OCI-LY1 (cell line): ENCODE measurements at regions not wholly inside any gene's neighbourhood (a gene's known extent, or its start where the extent isn't known, plus 50 kb on each side); places are given as distances from the start of the nearest gene placed in this dataset.

Source experiments
- H2AFZ ChIP-seq: fragments of 200-600 bp; sonication (generic), shearing (Covaris generic); 2 replicates; pipeline ENCODE4 v1.6.0; 2014; ENCODE audit warnings: antibody characterized with exemption, mild to moderate bottlenecking, low read length
- H3F3A ChIP-seq: fragments of 200-600 bp; sonication (generic), shearing (Covaris generic); 2 replicates; pipeline ENCODE4 v1.6.0; 2014; ENCODE audit warnings: mild to moderate bottlenecking, antibody characterized with exemption, low read length, moderate library complexity; ENCODE audit not compliant: insufficient read depth
- H3K27ac ChIP-seq: fragments of 200-600 bp; sonication (generic); 2 replicates; pipeline ENCODE4 v1.5.1; 2014; ENCODE audit warnings: low read length, mixed run types, mild to moderate bottlenecking, low read depth; ENCODE audit not compliant: poor library complexity, severe bottlenecking
- H3K27me3 ChIP-seq: fragments of 200-600 bp; sonication (generic); 2 replicates; pipeline ENCODE4 v1.6.0; 2014; ENCODE audit warnings: antibody characterized with exemption, mild to moderate bottlenecking, low read length, moderate library complexity; ENCODE audit not compliant: insufficient read depth
- H3K36me3 ChIP-seq: fragments of 200-600 bp; sonication (generic); 2 replicates; pipeline ENCODE4 v1.6.1; 2014; ENCODE audit warnings: mild to moderate bottlenecking, antibody characterized with exemption, low read length, moderate library complexity, mixed read lengths; ENCODE audit not compliant: insufficient read depth
- H3K4me1 ChIP-seq: fragments of 200-600 bp; sonication (generic); 2 replicates; pipeline ENCODE4 v1.5.1; 2014; ENCODE audit warnings: mild to moderate bottlenecking, low read length, moderate library complexity; ENCODE audit not compliant: insufficient read depth, severe bottlenecking
- H3K4me2 ChIP-seq: fragments of 200-600 bp; sonication (generic), shearing (Covaris generic); 2 replicates; pipeline ENCODE4 v1.6.1; 2014; ENCODE audit warnings: low read length
- H3K4me3 ChIP-seq: fragments of 200-600 bp; sonication (generic); 2 replicates; pipeline ENCODE4 v1.5.1; 2014; ENCODE audit warnings: low read length, low read depth, mild to moderate bottlenecking, mixed read lengths; ENCODE audit not compliant: poor library complexity, severe bottlenecking
- H3K79me2 ChIP-seq: fragments of 200-600 bp; shearing (Covaris generic); 2 replicates; pipeline ENCODE4 v1.6.1; 2016; ENCODE audit warnings: mixed run types, low read length, mixed read lengths; ENCODE audit not compliant: insufficient read depth
- H3K9ac ChIP-seq: fragments of 200-600 bp; sonication (generic), shearing (Covaris generic); 2 replicates; pipeline ENCODE4 v1.6.1; 2014; ENCODE audit warnings: mild to moderate bottlenecking, low read length, mixed read lengths
- H3K9me2 ChIP-seq: fragments of 200-600 bp; sonication (generic), shearing (Covaris generic); 2 replicates; pipeline ENCODE4 v1.6.1; 2014; ENCODE audit warnings: low read depth, mild to moderate bottlenecking, low read length, mixed read lengths
- H3K9me3 ChIP-seq: fragments of 200-600 bp; shearing (Covaris generic); 2 replicates; pipeline ENCODE4 v1.6.1; 2014; ENCODE audit warnings: low read length, mixed read lengths
- H4K20me1 ChIP-seq: fragments of 200-600 bp; sonication (generic), shearing (Covaris generic); 2 replicates; pipeline ENCODE4 v1.6.0; 2016; ENCODE audit warnings: mild to moderate bottlenecking, low read length; ENCODE audit not compliant: insufficient read depth
- CTCF ChIP-seq: fragments of 200-600 bp; sonication (generic), shearing (Covaris generic); IDR thresholded peaks from 2 replicates; pipeline ENCODE4 v1.5.1; 2017; ENCODE audit warnings: mild to moderate bottlenecking, antibody characterized with exemption, low read length, moderate library complexity, mixed read lengths
- EZH2 ChIP-seq: fragments of 200-600 bp; sonication (generic), shearing (Covaris generic); IDR thresholded peaks from 2 replicates; pipeline ENCODE4 v1.8.0; 2017; ENCODE audit warnings: borderline replicate concordance, mixed run types, mild to moderate bottlenecking, antibody characterized with exemption, low read length, moderate library complexity, mixed read lengths

GRCh38 chr3:118833075-118833474 lies 201.6 kb downstream of the IGSF11 start:
- H3K9ac ChIP-seq: no peak overlapping the region

GRCh38 chr3:118838871-118839270 lies 195.8 kb downstream of the IGSF11 start:
- H3K36me3 ChIP-seq: no peaks in the 10 kb centered on the region
- no peaks in the 10 kb centered on the region for H3K9me2 ChIP-seq
- H3K27me3 ChIP-seq: no peaks in the 10 kb centered on the region
- no peaks in the 10 kb centered on the region for H4K20me1 ChIP-seq
- H3K27ac ChIP-seq: no peak overlapping the region
- no peaks in the 10 kb centered on the region for H3K4me1 ChIP-seq
- H3K9ac ChIP-seq: no peak overlapping the region
- H3F3A ChIP-seq: no peaks in the 10 kb centered on the region
- no peak overlapping the region for H3K4me2 ChIP-seq
- 0 out of 2 replicates have a peak, but pooled peaks cover 4% of the 10 kb centered on the region for H3K9me3 ChIP-seq
- no peak overlapping the region for H3K4me3 ChIP-seq
- no peak for TF ChIP-seq CTCF
- no peak for TF ChIP-seq EZH2
- H2AFZ ChIP-seq: no peak overlapping the region
- no peaks in the 10 kb centered on the region for H3K79me2 ChIP-seq

More at GRCh38 chr3:118833075-118833474, 201.6 kb downstream of the IGSF11 start:
- H3K9me2 ChIP-seq: no peaks in the 10 kb centered on the region
- H3K79me2 ChIP-seq: no peaks in the 10 kb centered on the region
- no peaks in the 10 kb centered on the region for H3F3A ChIP-seq
- no peaks in the 10 kb centered on the region for H3K27me3 ChIP-seq
- no peak overlapping the region for H2AFZ ChIP-seq
- TF ChIP-seq EZH2: no peak
- TF ChIP-seq CTCF: no peak
- H3K4me2 ChIP-seq: no peak overlapping the region
- H3K4me1 ChIP-seq: no peaks in the 10 kb centered on the region
- H4K20me1 ChIP-seq: no peaks in the 10 kb centered on the region
- H3K36me3 ChIP-seq: no peaks in the 10 kb centered on the region
- H3K4me3 ChIP-seq: no peak overlapping the region
- no peaks in the 10 kb centered on the region for H3K9me3 ChIP-seq
- H3K27ac ChIP-seq: no peak overlapping the region

- H4K20me1 ChIP-seq: no peaks in the 10 kb centered on the region
- no peak overlapping the region for H3K4me3 ChIP-seq
- H3K36me3 ChIP-seq: no peaks in the 10 kb centered on the region
- H3K9ac ChIP-seq: no peak overlapping the region
- no peak overlapping the region for H3K27ac ChIP-seq
- H3K4me1 ChIP-seq: no peaks in the 10 kb centered on the region
- H3F3A ChIP-seq: no peaks in the 10 kb centered on the region
- no peaks in the 10 kb centered on the region for H3K79me2 ChIP-seq
- no peak overlapping the region for H3K4me2 ChIP-seq
- TF ChIP-seq EZH2: no peak
- TF ChIP-seq CTCF: no peak
- no peaks in the 10 kb centered on the region for H3K9me2 ChIP-seq
- no peak overlapping the region for H2AFZ ChIP-seq
- 0 out of 2 replicates have a peak, but pooled peaks cover 4% of the 10 kb centered on the region for H3K9me3 ChIP-seq
- no peaks in the 10 kb centered on the region for H3K27me3 ChIP-seq
These were observed 192.3 kb downstream of the IGSF11 start for GRCh38 chr3:118842147-118842863.
